ENCODE measurements at regions not wholly inside any gene's neighbourhood (a gene's known extent, or its start where the extent isn't known, plus 50 kb on each side); places are given as distances from the start of the nearest gene placed in this dataset.

GRCh38 chr13:29713839-29714238, 118.4 kb upstream of the SLC7A1 start:
- no peak for DNase-seq (ENCODE audit: low read depth)
- TF ChIP-seq CTCF (IDR thresholded peaks at IDR 0.05; ENCODE audit: insufficient read depth, low read length), result peak; percentile 50
- no peak overlapping the region for H3K4me3 ChIP-seq (ENCODE audit: low read depth, low read length)

DNA sequence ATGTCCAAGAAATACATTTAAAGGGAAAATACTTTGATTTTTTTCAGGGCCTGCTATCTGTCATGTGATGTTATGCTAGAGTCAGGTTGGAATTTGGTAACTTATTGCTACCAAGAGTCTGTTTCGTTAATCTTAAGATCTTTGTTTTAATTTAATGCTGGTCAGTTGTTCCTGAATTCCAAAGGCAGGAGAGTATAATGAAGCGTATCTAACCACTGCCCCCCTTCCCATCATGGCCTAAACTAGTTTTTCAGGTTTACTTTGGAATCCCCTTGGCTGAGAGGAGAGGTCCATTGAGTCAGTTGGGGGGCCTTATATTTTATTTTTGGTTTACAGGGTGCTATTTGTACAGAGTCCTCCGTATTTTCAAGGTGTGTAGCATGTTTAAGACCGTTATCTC, 116.3 kb upstream of the SLC7A1 start:
- no peak for TF ChIP-seq CTCF (IDR thresholded peaks at IDR 0.05; ENCODE audit: insufficient read depth, low read length)
- H3K4me3 ChIP-seq (ENCODE audit: low read depth, low read length), result no peak overlapping the region
- no peak for DNase-seq (ENCODE audit: low read depth)

- TF ChIP-seq CTCF (IDR thresholded peaks at IDR 0.05; ENCODE audit: insufficient read depth, low read length), result no peak
- DNase-seq (ENCODE audit: low read depth), result no peak
- H3K4me3 ChIP-seq (ENCODE audit: low read depth, low read length), result no peak overlapping the region
Measured at GRCh38 chr13:29710511-29710910, 115.0 kb upstream of the SLC7A1 start.

DNA sequence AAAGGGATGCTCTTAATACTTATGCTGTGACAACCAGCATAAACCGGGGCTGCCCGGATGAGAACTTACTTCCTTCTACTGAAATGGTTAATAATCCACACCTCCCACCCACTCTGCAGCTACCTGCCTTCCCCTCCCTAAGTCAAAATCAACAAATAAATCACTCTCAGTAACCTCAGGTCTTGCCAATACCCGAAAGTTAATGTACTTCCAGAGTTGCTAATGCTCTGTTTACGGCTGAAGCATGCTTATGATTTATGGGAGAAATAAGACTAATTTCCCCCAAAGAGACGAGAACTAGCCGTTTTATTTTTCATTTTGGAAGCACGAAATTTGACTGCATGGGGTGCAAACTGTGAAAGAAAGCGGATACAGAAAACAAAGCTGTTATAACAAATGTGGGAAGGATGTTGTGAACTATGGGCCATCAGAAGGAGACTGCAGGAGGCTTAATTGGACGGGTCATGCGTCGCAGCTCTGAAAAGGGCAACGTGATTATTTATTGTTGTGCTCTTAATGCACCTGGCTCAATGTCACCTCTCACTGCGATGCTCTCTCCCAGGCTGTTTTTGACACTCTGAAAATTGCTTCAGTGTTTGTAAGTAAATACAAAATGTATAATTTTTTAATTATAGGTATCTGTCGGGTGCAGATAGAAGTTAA, 114.0 kb upstream of the SLC7A1 start:
- no peak for DNase-seq (ENCODE audit: low read depth)
- no peak for TF ChIP-seq CTCF (IDR thresholded peaks at IDR 0.05; ENCODE audit: insufficient read depth, low read length)
- no peak overlapping the region for H3K4me3 ChIP-seq (ENCODE audit: low read depth, low read length)

- TF ChIP-seq CTCF (IDR thresholded peaks at IDR 0.05; ENCODE audit: insufficient read depth, low read length), result peak; percentile 82
- peak; percentile 62 for DNase-seq (ENCODE audit: low read depth)
- H3K4me3 ChIP-seq (ENCODE audit: low read depth, low read length), result no peak overlapping the region
Measured at GRCh38 chr13:29707876-29708543, 112.5 kb upstream of the SLC7A1 start.

DNA sequence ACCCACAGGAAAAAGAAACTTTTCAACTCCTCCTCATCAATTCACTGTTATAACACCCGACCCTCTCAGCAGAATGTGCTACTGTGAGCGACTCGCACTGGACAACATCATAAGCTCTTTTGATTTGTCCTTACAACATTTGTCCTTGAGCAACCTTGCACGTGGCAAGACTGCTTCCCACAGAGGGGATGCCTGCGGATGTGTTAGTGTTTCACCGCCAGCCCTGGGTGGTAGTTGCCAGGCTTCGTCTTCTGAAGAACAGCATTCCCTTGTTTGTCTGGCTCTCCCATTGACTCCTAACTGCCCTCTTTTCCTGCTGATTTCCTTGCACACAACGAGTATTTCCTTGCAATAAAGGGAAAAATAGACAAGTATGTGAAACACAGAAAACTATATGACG, 111.4 kb upstream of the SLC7A1 start:
- no peak for TF ChIP-seq CTCF (IDR thresholded peaks at IDR 0.05; ENCODE audit: insufficient read depth, low read length)
- H3K4me3 ChIP-seq (ENCODE audit: low read depth, low read length), result no peak overlapping the region
- no peak for DNase-seq (ENCODE audit: low read depth)
